Posterior vena cava (tissue), 2 donors: ENCODE measurements at regions not wholly inside any gene's neighbourhood (a gene's known extent, or its start where the extent isn't known, plus 50 kb on each side); places are given as distances from the start of the nearest gene placed in this dataset.

ENCODE experiments used
- DNase-seq: peaks from one replicate; pipeline ENCODE4 v3.0.0-alpha.2; 2020; ENCODE audit warnings: low spot score
- intact Hi-C, 2 donors: fragments of 100-400 bp; cut with DNase I; formaldehyde crosslinking; loops; one replicate each; pipeline versions ENCODE4 v1.14.1 to v1.14.2; 2022 to 2023
- donor health status: DM: yes; HTN: yes; CAD: no.
- donor health status: DM: yes; HTN: yes; CAD: no.

DNA sequence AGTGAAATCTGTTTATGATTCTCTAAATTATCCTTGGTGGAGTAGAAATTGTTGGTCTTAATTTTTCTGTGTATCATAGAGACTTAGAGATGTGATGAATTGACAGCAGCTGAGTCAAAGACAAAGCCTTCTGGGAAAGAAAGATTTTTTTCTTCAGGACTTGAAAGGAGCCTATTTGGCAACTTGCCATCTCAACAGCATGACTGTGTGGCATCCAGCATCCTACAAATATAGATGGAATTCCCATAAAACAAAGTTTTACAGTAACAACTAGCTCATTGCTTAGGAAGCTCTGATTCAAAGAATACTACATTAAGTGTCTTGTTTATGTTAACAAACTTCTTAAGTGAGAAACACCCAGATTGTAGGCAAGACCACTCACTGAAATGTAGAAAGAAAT, 79.2 kb upstream of the SETBP1 start:
- no peak for DNase-seq
- intact Hi-C loops: no loop called here

- intact Hi-C loops: no loop called here
- DNase-seq: no peak
Observed at GRCh38 chr18:44602380-44602779, 78.3 kb upstream of the SETBP1 start.

DNA sequence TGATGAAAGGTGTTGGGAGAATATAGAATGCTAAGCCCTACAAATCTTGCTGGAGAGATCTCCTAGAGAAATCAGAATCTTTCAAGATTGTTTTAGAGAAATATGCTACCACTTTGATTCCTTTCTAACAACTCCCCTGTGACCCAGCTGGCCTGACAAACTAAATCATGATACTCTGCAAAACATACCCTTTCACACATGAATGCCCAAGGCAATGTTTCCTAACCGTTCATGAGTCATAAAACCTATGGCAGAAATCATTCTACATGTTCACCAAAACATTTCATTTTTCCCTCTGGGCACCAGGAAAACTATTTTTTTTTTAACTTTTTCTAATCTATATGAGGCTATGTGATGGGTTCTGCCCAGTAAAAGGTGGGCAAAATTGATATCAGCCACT, 77.8 kb upstream of the SETBP1 start:
- intact Hi-C loops: no loop called here
- no peak for DNase-seq

DNA sequence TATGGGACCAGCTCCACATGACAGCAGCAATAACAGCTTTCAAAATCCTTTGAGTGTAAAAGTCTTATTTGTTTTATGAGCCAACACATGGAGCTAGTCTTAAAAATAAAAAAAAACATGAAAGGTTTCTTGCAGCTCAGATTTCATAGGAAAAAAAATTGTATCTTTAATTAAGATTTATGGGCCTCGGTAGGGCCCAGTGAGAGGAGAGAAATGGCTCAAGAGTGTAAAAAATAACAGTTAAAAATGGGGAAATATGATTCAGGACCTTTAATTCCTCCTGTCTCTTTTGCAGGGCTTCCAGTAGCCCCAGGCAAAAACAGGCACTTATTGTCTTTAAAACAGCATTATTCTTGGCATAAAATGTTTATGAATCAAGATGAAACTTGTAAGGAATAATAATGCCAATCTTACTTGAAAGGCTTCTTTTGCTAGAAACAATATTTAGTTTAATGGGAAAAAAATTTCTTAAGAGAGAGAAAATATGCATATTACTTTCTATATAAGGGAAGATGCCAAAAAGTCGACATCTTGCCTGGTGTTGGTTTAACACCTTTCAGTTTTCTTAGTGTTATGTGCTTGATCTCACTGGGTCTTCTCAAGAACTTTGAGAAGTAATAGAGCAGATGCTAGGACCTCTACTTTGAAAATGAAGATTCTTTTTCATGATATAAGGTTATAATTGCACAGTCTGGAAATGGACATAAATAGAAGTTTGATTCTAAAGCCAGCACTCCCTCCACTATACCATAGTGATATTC, 71.3 kb upstream of the SETBP1 start:
- no peak for DNase-seq
- intact Hi-C loops: no loop called here

DNA sequence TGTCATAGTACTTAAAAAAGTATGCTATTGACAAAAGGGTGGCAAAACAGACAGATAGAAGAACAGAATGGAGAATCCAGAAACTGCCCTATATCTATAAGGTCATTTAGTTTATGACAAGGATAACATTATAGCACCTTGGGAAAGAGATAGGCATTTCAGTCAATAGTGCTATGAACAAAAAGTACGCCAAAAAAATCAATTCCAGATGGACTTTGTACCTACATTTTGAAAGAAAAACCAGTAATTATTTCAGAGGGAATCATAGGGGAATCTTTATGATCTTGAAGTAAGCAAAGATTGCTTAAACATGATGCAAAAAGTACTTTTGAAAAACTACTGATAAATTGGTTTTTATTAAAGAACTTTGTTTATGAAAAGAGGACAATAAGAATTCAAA, 59.9 kb upstream of the SETBP1 start:
- intact Hi-C loops: no loop called here
- no peak for DNase-seq

GRCh38 chr18:44624052-44624451, 56.6 kb upstream of the SETBP1 start:
- intact Hi-C loops: no loop called here
- no peak for DNase-seq

DNA sequence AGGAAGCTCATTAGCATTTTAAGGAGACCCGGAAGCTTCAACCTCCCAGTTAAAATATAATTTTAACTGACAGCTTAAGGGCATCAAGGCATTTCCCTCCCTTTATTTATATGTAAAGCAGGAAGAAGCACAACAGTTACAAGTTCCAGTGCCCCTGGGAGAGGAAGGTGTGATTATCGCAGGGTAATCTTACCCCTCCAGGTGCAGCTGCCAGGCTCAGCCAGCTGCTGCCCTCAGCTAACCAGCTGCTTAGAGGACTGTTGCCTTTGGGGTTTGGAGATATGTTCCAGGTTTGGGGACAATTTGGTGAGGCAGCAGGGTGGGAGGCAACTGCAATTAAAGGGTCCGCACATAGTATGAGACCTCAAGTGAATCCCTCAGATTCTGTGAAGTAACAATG, 55.3 kb upstream of the SETBP1 start:
- intact Hi-C loops: no loop called here
- DNase-seq: no peak

GRCh38 chr18:44626236-44626635, 54.5 kb upstream of the SETBP1 start:
- no peak for DNase-seq
- intact Hi-C loops: no loop called here

DNA sequence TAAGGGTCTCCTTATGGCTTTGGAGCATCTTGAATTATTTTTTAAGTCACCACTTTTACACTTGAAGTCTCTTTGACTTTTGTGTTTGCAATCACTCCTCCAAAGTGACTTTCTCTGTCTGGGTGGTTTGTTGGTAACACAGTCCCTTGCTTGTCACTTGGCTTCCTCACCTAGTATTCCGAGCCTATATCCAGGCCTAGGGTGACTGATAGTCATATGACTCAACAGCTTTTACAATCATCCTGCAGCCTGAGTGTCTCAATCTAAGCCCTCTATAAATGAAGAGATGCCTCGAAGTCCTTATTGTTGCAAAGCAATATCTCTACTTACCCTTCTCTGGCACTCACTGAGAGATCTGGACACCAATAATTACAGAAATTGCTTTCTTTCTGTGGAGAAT, 53.9 kb upstream of the SETBP1 start:
- intact Hi-C loops: no loop called here
- no peak for DNase-seq

DNA sequence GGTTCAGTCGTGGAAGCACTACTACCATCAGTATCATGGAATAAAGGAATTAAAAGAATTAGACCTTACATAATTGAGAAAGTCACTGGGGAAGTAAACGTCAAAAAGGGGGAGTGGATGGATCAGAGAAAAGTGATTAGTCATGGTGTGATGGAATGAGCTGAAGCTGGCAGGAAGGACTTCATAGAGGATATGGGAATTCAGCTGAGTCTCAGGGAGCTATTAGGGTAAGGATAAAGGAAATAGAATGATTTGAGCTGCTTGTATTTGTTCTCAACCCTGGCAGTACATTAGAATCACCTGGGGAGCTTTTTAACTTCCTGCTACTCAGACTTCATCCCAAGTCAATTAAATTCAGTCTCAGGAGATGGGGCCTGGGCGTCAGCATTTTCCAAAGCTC, 53.4 kb upstream of the SETBP1 start:
- no peak for DNase-seq
- intact Hi-C loops: no loop called here

GRCh38 chr18:44629406-44629805, 51.3 kb upstream of the SETBP1 start:
- intact Hi-C loops: no loop called here

DNA sequence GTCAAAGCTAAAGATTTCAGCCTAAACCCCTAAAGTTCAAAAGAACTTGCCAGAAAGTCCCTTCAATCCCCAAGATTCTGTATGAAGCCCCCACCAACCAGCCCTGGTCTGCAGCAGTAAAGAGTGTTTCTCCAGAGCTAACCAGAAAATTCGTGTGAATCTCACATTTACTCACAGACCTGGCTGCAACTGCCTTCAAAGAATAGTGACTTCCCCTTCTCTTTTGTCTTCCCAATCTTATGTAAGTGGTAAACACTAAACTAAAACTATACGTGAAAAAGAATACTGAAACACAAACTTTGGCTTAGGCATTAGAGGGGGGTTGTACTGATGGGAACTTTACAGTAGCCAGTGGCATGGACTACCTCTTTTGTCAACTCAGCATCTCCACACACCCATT, 50.6 kb upstream of the SETBP1 start:
- no peak for DNase-seq

More at GRCh38 chr18:44629406-44629805, 51.3 kb upstream of the SETBP1 start:
- no peak for DNase-seq

More for the DNA sequence above, 50.6 kb upstream of the SETBP1 start:
- intact Hi-C loops: no loop called here
